GM18909 (cell line): ENCODE measurements at regions not wholly inside any gene's neighbourhood (a gene's known extent, or its start where the extent isn't known, plus 50 kb on each side); places are given as distances from the start of the nearest gene placed in this dataset.
"Not testable (repeated sequence)": the region's sequence is repeated elsewhere in the genome, so short reads cannot be mapped to it uniquely, and the experiment has no call there.

Source experiments
- ATAC-seq: cut with Tn5 transposase; IDR thresholded peaks from one replicate; pipeline ENCODE4 v1.9.1; 2021; ENCODE audit warnings: mild to moderate bottlenecking; ENCODE audit not compliant: unreplicated experiment, poor library complexity

GRCh38 chr4:188282471-188283232, 143.4 kb downstream of the TRIML1 start:
- ATAC-seq = no peak

- no peak for ATAC-seq
Observed at GRCh38 chr4:188287169-188287894, 148.1 kb downstream of the TRIML1 start.

GRCh38 chr4:188289531-188290125, 150.4 kb downstream of the TRIML1 start:
- ATAC-seq = no peak

- no peak for ATAC-seq
Observed at GRCh38 chr4:188295899-188296298, 156.7 kb downstream of the TRIML1 start.

- ATAC-seq = no peak
Observed at GRCh38 chr4:188296331-188296730, 157.1 kb downstream of the TRIML1 start.

- ATAC-seq = no peak
Observed at GRCh38 chr4:188297873-188298272, 158.6 kb downstream of the TRIML1 start.

DNA sequence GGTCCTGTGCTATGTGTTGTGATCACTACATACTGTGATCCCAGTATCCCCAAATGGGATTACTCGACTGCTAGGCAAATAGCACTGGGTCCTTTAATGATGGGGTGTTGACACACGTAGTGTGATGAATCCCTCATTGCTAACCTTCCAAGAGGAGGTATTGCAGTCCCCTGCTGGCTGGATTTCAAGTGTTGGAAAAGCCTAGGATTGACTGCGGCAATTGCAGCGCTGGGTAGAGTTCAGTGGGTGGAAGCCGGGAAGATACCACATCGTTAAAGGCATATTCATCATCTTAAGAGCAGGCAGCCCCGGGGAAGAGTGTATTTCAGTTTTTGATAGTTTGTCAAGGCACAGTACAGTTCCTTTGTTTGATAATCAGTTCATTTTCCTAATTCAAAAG, 159.9 kb downstream of the TRIML1 start:
- no peak for ATAC-seq

DNA sequence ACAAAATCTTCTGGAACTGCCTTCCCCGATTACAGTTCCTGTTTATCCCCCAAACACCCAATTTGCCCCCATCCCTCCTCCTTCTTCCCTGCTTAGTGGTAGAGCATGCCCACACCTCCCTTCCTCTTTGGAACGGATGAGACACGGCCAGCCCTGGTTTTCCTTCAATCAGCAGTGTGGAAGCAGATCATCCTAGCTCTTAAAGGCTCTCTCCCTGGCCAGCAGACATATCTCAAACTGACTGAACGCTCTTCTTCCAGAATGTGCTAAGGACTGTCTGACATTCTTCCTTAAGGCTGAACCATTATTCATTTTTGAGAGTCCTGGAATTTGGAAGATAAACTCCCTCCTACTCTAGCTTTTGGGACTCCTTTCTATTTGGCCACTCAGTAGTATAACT, 161.1 kb downstream of the TRIML1 start:
- no peak for ATAC-seq

DNA sequence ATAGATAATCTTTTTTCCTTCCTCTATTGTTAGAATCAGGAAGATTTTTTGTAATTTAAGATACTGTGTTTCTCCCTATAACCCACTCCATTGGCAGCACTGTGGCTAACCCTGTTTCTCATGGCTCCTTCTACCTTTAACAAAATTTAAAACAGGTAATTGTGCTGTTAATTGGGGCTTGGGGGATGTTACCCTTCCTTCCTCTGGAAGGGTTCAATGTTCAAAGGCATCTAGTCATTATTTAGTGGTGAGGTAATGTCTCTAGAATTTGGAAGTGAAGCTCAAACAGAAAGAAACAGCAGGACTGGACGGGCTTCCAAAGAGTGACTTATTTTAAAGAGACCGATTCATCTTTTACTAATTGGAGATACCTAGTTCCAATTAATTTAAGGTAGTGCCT, 166.4 kb downstream of the TRIML1 start:
- no peak for ATAC-seq

- ATAC-seq = no peak
Observed at GRCh38 chr4:188307591-188307990, 168.3 kb downstream of the TRIML1 start.

DNA sequence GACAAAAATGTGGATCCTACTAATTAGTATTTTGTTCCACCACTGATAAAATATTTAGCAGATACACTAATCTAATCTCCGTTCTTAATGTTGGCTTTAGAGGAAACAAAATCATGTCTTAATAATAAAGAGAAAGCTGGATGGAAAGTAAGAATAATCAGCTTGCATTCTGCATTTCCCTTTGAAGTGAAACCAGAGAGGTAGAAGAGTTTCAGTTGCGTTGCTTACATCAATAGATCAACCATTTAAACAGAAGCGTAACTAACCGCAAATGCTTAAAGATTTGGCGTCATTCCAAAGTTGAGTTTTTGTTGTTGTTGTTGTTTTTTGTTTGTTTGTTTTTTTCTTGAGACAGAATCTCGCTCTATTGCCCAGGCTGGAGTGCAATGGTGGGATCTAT, 168.9 kb downstream of the TRIML1 start:
- ATAC-seq = no peak

- no peak for ATAC-seq
Observed at GRCh38 chr4:188316391-188316790, 177.2 kb downstream of the TRIML1 start.

- ATAC-seq = no peak
Observed at GRCh38 chr4:188328966-188329365, 189.7 kb downstream of the TRIML1 start.

GRCh38 chr4:188329521-188329920, 190.3 kb downstream of the TRIML1 start:
- ATAC-seq = no peak

- ATAC-seq = no peak
Observed at GRCh38 chr4:188332265-188332664, 193.0 kb downstream of the TRIML1 start.

DNA sequence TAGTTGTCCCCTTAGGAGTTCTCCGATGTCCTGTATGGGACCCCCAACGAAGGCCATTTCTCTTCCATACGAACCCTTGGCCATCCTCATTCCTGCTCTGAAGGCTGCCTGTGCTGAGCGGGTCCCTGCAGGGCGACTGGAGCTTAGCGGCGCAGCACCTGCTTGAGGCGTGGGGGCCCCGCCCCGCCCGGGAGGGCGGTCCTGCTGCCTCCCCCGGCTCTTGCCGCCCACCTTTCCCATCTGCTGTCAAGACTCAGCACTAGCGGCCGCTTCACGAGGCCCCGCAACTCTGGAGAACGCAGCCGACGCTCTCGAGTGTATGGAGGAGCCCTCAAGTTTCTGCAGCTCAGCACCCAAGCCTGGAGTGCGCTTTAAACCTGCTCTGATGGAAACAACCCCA, 197.7 kb downstream of the TRIML1 start:
- no peak for ATAC-seq

DNA sequence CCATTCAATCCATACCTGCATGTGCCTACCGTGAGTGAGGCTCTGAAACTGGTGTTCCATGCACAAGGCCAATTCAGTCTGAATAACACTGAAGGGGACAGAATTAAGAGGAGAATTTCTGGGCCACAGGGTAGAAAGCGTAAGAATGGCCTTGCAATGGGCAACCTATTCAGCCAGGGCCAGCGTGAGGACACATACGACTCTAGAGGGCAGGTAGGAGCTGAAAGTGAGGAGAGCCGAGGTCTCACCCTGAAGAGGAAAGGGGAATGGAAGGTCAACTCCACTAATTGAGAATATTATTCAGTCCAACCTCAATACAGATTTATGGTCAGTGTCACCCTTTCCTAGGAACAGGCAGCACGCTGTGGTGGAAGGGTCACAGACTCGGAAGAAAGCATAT, 202.2 kb downstream of the TRIML1 start:
- ATAC-seq = no peak

DNA sequence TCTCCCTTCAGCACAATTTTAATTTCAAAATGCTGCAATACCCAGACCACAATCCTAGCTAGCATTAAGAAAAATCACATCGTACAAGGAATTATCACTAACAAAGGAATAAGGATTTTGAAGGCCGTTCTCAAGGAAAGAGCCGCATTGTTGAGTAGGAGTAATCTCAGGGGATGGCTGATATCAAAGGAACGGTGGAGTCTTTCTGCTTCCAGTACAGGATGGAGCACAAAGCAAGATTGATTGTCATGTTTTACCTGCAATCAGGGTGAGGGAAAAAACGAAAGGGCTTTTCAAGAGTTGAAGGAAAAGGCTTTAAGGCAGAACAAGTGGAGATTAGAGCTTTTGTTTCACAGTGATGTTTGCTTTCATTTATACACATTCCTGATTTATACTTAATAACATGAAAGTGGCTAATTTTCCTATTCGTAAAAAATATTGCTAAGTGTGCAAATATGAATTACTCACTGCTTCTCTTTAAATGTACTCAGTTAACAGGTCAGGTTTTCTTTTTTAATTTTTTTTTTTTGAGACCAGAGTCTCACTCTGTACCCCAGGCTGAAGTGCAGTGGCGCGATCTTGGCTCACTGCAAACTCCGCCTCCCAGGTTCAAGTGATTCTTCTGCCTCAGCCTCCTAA, 207.0 kb downstream of the TRIML1 start:
- no peak for ATAC-seq

DNA sequence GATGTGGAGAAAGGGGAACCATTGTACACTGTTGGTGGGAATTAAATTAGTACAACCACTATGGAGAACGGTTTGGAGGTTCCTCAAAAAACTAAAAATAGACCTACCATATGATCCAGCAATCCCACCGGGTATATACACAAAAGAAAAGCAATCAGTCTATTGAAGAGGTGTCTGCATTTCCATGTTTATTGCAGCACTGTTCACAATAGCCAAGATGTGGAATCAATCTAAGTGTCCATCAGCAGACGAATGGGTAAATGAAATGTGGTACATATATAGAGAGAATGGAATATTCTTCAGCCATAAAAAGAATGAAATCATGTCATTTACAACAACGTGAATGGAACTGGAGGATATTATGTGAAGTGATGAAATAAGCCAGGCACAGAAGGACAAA, 208.1 kb downstream of the TRIML1 start:
- no peak for ATAC-seq

DNA sequence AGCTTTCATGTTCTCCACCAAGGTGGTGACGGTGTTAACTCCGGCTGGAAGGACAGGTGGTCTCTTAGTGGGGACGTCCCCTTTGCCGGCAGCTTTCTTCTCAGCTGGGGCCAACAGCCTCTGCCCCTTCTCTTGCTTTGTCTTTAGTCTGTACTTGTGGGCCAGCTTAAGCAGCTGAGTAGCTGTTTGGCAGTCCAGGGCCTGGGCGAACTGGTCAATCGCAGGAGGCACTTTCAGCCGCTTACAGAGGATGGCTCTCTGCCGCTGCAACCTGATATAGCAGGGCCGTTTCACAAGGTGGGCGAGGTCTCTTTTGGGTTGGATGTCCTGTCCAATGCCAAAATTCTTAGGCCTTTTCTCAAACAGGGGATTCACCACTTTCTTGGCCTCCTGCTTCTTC, 210.3 kb downstream of the TRIML1 start:
- not testable (repeated sequence) for ATAC-seq

GRCh38 chr4:188363196-188363595, 224.0 kb downstream of the TRIML1 start:
- ATAC-seq = no peak
